Heart left ventricle (tissue), 16 donors: ENCODE measurements at regions not wholly inside any gene's neighbourhood (a gene's known extent, or its start where the extent isn't known, plus 50 kb on each side); places are given as distances from the start of the nearest gene placed in this dataset.

Source experiments
- ATAC-seq, 4 donors: fragments of 200-7000 bp; cut with Tn5 transposase; one replicate each; pipeline ENCODE4 v1.9.1; 2020 to 2022; ENCODE audit warnings: moderate library complexity in 4 of 4, mild to moderate bottlenecking in 3 of 4, moderate number of reproducible peaks in 1 of 4
- DNase-seq, 5 donors: peaks; one replicate each; pipeline ENCODE4 v3.0.0-alpha.2; 2020
- H3K27ac ChIP-seq, 12 donors: fragments of 200-600 bp; sonication (generic) in 4 of 12; one replicate each; pipeline versions ENCODE4 v1.5.0 to v1.8.0; 2016 to 2022; ENCODE audit warnings: mild to moderate bottlenecking in 2 of 12
- H3K27me3 ChIP-seq, 9 donors: fragments of 200-600 bp; sonication (generic) in 2 of 9; one replicate each; pipeline versions ENCODE4 v1.5.1 to v1.8.0; 2016 to 2022; ENCODE audit warnings: mild to moderate bottlenecking in 3 of 9
- H3K36me3 ChIP-seq, 9 donors: fragments of 200-600 bp; sonication (generic) in 2 of 9; one replicate each; pipeline versions ENCODE4 v1.5.0 to v1.8.0; 2018 to 2022; ENCODE audit warnings: mild to moderate bottlenecking in 2 of 9
- H3K4me1 ChIP-seq, 12 donors: fragments of 200-600 bp; sonication (generic) in 4 of 12; one replicate each; pipeline versions ENCODE4 v1.5.0 to v1.8.0; 2016 to 2022; ENCODE audit warnings: mild to moderate bottlenecking in 3 of 12
- H3K4me3 ChIP-seq, 12 donors: fragments of 200-600 bp; sonication (generic) in 4 of 12; one replicate each; pipeline versions ENCODE4 v1.5.0 to v1.8.0; 2017 to 2022; ENCODE audit warnings: mild to moderate bottlenecking in 9 of 12, moderate library complexity in 4 of 12
- H3K9me3 ChIP-seq, 12 donors: fragments of 200-600 bp; sonication (generic) in 4 of 12; one replicate each; pipeline versions ENCODE4 v1.5.0 to v1.8.0; 2016 to 2022; ENCODE audit warnings: mild to moderate bottlenecking in 1 of 12
- CTCF ChIP-seq, 12 donors: fragments of 200-600 bp; sonication (generic) in 4 of 12; IDR thresholded peaks; one replicate each; pipeline versions ENCODE4 v1.5.0 to v1.8.0; 2018 to 2022; ENCODE audit warnings: antibody characterized with exemption in 12 of 12, mild to moderate bottlenecking in 5 of 12
- POLR2A ChIP-seq, 2 donors: fragments of 450-650 bp; IDR thresholded peaks; one replicate each; pipeline ENCODE4 v1.6.1; 2017; ENCODE audit warnings: antibody characterized with exemption in 2 of 2, mild to moderate bottlenecking in 2 of 2, moderate library complexity in 2 of 2
- WGBS, 4 donors: extraction: QIAGEN DNeasy Blood & Tissue Kit in 2 of 4; methylation state at CpG; one replicate each; pipeline versions ENCODE4 v1.1.5 to v1.1.7; 2013 to 2018; 5-methylcytosine and 5-hydroxymethylcytosine counted together
- intact Hi-C, 10 donors: fragments of 100-400 bp; cut with DNase I; formaldehyde crosslinking; loops; one replicate each; pipeline versions ENCODE4 v1.11.1 to v1.14.2; 2022
- donor health status: ischemic (EF 13 %, LVEDD 7.1; RV severe dilation, severe dysfunction).
- donor health status: healthy with polysubstance abuse.
- donor health status: DM: no; HTN: yes; CAD: no.
- donor health status: DM: no; HTN: no; CAD: no.
- donor health status: ischemic (EF 25% LVEDD 6.9; RV normal size, moderate dysfunction).
- donor health status: ischemic (EF 25% LVEDD 5.7; RV mildly dilated, moderate dysfunction).
- donor health status: healthy.
- donor health status: DM: yes; HTN: yes; CAD: no.
- donor health status: ischemic (EF 35%, LVEDD 5.7; RV mildly dilated, moderate dysfunction).
- donor health status: nonischemic (EF 11% LVEDD 7.7; RV severe dilation, severe dysfunction).
- donor health status: DM: yes; HTN: yes; CAD: no.
- donor health status: PGD.
- donor health status: ischemic (EF 29% LVEDD 5.4; RV normal size, mild dysfunction).
- donor health status: nonischemic (EF 23%, LVEDD 6.1; RV moderate dilation, normal function).

GRCh38 chr6:166027761-166028160 is 139.9 kb downstream of the TBXT start:
- ATAC-seq (no peak), DNase-seq (no peak)
- TF ChIP-seq CTCF (IDR thresholded peaks at IDR 0.05): no peak
- no peak for TF ChIP-seq POLR2A (IDR thresholded peaks at IDR 0.05)
- H3K36me3 ChIP-seq: no peaks in the 10 kb centered on the region
- intact Hi-C loops: no loop called here
- peaks cover 0 to 4% (median 0%) of the 10 kb centered on the region in 9 donors for H3K27me3 ChIP-seq
- H3K4me3 ChIP-seq: no peak overlapping the region
- H3K9me3 ChIP-seq: no peaks in the 10 kb centered on the region
- H3K27ac ChIP-seq: no peak overlapping the region
- H3K4me1 ChIP-seq: peaks cover 0 to 8% (median 0%) of the 10 kb centered on the region in 12 donors
- 50 to 59% (median 55%) methylated on average over 3 of the region's 3 CpGs for WGBS, 4 donors

GRCh38 chr6:166026586-166027126 is 141.0 kb downstream of the TBXT start:
- Histone ChIP-seq H3K36me3 (no peaks in the 10 kb centered on the region), H3K9me3 (peaks cover 0 to 4% (median 0%) of the 10 kb centered on the region in 12 donors), H3K27ac (no peak overlapping the region), H3K4me1 (peaks cover 0 to 3% (median 0%) of the 10 kb centered on the region in 12 donors), H3K27me3 (peaks cover 0 to 4% (median 0%) of the 10 kb centered on the region in 9 donors), H3K4me3 (no peak overlapping the region)
- DNase-seq: peak; percentile 68 to 81 (median 73)
- ATAC-seq: peak; percentile 65 to 92 (median 80)
- intact Hi-C loops: no loop called here
- no peak for TF ChIP-seq CTCF (IDR thresholded peaks at IDR 0.05)
- TF ChIP-seq POLR2A (IDR thresholded peaks at IDR 0.05): no peak
- 53 to 64% (median 58%) methylated on average over 5 to 8 of the region's 8 CpGs for WGBS, 4 donors

GRCh38 chr6:166025149-166025898 is 142.3 kb downstream of the TBXT start:
- H3K4me3 ChIP-seq: no peak overlapping the region
- WGBS, 4 donors: 58 to 62% (median 60%) methylated on average over 8 of the region's 8 CpGs
- H3K9me3 ChIP-seq: peaks cover 0 to 10% (median 0%) of the 10 kb centered on the region in 12 donors
- H3K36me3 ChIP-seq: no peaks in the 10 kb centered on the region
- intact Hi-C loops: no loop called here
- ATAC-seq: peak in 1 of 4 donors; percentile 24
- peak in 1 of 5 donors; percentile 58 for DNase-seq
- peaks cover 0 to 4% (median 0%) of the 10 kb centered on the region in 9 donors for H3K27me3 ChIP-seq
- peaks cover 0 to 3% (median 0%) of the 10 kb centered on the region in 12 donors for H3K4me1 ChIP-seq
- H3K27ac ChIP-seq: no peak overlapping the region
- no peak for TF ChIP-seq CTCF (IDR thresholded peaks at IDR 0.05)
- no peak for TF ChIP-seq POLR2A (IDR thresholded peaks at IDR 0.05)

GRCh38 chr6:166024252-166024651 is 143.4 kb downstream of the TBXT start:
- TF ChIP-seq POLR2A (IDR thresholded peaks at IDR 0.05) (no peak), CTCF (IDR thresholded peaks at IDR 0.05) (no peak)
- DNase-seq (no peak), ATAC-seq (no peak)
- Histone ChIP-seq H3K4me3 (no peak overlapping the region), H3K27me3 (peaks cover 0 to 4% (median 0%) of the 10 kb centered on the region in 9 donors), H3K36me3 (no peaks in the 10 kb centered on the region), H3K4me1 (peaks cover 0 to 3% (median 0%) of the 10 kb centered on the region in 12 donors), H3K27ac (no peak overlapping the region), H3K9me3 (peaks cover 0 to 10% (median 0%) of the 10 kb centered on the region in 12 donors)
- intact Hi-C loops: no loop called here
- WGBS, 4 donors: 85 to 94% (median 92%) methylated on average over 8 of the region's 8 CpGs
